NOMO-1 (cell line): ENCODE measurements at regions not wholly inside any gene's neighbourhood (a gene's known extent, or its start where the extent isn't known, plus 50 kb on each side); places are given as distances from the start of the nearest gene placed in this dataset.

Source experiments
- DNase-seq, 2 experiments: peaks; one replicate each; lab custom pipeline; 2025; ENCODE audit not compliant: unreplicated experiment in 2 of 2; lab: John Stamatoyannopoulos, UW

- no peak for DNase-seq
Measured at GRCh38 chr5:38207343-38207742, 51.0 kb upstream of the EGFLAM start.

GRCh38 chr5:38202741-38203140 lies 55.6 kb upstream of the EGFLAM start:
- DNase-seq, result no peak

DNA sequence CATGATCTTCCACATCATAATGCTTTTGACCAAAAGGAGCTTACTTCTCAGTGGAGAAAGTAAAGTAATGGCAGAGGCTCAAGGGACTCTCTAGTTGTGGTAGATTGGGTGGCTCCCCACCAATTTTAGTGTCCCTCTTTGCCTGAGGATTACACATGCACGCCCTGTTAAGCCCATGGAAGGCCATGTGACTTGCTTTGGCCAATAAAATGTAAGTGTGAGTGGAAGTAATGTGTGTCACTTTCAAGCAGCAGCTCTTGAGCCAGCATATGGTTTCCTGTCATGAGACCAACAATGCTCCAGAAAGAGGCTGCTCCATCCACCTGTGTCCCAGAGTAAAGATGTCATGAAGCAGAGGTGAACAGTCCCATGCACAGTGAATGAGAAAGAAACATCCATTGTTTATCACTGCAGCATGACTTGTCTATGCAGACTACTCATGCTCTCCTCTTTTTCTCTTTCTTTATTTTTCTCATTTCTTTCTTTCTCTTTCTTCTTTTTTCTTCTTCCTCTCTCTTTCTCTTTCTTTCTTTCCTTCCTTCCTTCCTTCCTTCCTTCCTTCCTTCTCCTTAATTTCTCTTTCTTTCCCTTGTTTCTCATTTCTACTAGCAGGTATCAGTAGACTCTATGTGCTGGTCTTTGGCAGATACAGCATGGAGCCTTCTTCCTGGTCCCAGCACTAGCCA lies 57.3 kb upstream of the EGFLAM start:
- DNase-seq, result no peak

DNA sequence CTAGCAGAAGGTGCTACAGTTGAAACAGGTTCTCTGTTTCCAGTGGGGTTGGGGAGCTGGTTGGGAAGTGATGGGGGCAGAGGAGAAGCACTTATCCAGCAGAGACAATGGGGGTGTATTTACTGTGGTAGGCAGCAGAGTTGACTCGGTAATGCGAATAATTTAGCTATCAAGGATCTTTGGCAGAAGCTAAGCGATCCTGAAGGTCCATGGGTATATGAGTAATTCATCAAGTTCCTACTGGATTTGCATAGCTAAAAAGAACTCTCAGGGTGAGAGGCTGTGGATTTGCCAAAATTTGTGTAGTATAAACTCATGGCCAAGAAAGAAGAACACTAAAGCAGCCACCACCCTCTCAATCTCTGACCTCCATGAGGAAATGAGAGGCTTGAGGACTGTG lies 61.2 kb upstream of the EGFLAM start:
- DNase-seq, result no peak

DNA sequence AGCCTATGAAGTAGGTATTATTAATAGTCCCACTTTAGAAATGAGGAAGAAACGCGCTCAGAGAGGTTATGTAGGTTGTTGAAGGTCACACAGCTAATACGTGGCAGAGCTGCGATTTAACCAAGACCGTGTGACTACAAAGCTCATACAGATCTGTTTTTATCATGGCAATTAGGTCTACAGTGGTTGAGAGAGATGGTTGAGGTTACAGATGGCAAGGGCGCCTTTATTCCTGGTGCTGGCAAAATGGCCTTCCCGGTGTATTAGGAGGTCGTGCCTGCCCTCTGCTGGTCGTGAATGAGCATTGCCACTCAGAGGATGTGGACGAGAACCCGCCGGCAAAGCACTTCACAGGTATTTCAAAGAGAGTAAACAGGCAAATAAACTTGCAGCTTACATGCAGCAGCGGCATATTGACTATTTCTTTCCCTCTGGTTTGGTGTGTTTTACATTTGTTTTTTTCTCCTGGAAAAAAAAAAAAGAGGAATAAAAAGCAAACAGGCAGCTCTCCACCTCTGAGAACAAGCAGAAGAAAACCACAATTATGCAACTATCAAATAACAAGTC lies 65.3 kb upstream of the EGFLAM start:
- peak; percentile 61 to 76 for DNase-seq

- DNase-seq, result no peak
Measured at GRCh38 chr5:38191693-38192092, 66.7 kb upstream of the EGFLAM start.

DNA sequence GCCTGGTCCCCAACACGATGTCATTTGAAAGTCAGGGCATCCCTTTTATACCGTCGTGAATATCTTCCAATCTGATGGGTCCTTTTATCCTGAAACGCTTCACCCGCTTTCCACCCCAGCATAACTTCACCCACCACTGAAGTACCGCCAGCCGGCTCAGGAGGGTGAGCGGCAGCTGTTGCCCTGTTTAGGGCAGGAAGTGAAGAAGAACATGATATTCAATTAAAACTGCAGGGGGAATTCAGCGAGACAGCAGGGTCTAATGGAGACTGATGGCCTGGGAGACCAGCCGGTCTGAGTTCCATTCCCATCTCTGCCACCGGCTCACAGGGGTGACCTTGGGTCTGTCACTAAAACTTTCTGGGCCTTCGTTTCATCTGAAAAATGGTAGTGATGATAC lies 68.2 kb upstream of the EGFLAM start:
- DNase-seq, result no peak

GRCh38 chr5:38189081-38189504 lies 69.3 kb upstream of the EGFLAM start:
- DNase-seq, result no peak

GRCh38 chr5:38188591-38188990 lies 69.8 kb upstream of the EGFLAM start:
- no peak for DNase-seq

GRCh38 chr5:38187532-38187931 lies 70.8 kb upstream of the EGFLAM start:
- DNase-seq, result no peak

DNA sequence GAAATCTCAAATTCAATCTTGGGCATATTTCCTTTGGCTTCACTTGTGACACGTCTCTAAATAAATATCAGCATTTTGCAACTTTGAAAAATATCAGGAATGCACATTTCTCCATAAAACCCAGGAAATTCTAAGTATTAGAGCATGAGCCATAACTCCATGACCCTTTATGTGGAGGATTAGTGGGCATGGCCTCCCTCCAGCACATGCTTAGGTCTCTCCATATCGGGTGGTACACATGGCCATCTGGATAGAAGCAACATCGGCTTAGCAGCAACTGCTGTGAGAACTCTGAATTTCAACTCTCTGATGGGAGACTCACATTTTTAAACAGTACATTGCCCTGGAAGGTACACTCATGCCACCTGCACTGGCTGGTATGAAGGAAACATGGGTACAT lies 73.7 kb upstream of the EGFLAM start:
- no peak for DNase-seq

DNA sequence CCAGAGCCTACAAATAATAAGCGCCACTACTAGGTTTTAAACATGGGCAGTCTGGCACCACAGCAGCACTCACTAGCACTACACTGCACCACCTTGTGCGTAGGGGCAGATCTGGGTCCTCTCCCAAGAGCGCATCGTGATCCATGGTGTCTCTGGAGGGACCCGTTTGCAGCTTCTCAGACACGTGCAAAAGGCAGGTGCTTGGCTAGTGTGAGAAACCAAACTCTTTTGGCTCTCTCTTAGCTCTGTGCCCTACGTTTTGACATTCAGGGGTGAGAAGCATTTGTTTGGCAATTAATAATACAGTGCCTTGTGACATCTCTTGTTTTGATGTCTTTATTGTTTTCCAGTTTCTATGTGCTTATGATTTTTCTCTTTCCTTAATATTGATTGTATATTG lies 75.4 kb upstream of the EGFLAM start:
- DNase-seq, result no peak

DNA sequence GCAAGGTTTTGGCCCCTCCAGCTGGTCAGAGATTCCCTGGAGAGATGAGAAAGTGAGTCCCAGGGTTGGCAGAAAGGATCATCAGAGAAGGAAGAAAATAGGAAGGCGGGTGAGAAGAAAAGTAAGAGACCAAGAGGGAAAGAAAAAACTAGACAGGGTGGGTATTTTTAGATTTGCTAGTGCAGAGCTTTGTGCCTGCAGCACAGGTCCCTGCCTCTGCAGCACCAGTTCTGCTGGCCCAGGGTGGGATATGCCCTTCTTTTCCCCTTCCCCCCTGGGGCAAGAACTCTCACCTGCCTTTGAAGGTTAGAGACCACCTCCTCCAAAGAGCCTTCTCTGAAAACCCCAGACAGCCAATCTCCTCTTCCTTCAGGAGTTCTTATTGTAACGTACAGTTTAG lies 90.3 kb upstream of the EGFLAM start:
- DNase-seq, result no peak

GRCh38 chr5:38167562-38167996 lies 90.8 kb upstream of the EGFLAM start:
- DNase-seq, result no peak

DNA sequence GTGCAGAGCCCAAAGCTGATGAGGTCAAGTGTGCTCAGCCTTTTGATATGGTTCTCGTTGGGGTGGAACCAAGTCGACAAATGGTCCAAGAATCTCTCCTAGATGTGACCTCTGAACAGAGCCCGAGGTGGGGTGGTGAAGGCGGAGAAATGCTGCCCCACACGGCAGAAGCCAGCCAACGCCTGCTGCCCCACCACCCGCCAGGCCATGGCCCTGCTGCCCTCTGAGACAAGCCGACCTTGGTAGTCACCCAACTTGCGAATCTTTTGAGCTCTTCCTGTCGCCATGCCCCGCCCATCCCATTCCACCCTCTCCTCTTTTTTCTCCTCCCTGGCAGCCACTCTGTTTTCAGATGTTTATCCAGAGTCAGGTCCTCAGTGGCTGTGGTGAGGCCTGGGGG lies 91.5 kb upstream of the EGFLAM start:
- DNase-seq, result no peak

DNA sequence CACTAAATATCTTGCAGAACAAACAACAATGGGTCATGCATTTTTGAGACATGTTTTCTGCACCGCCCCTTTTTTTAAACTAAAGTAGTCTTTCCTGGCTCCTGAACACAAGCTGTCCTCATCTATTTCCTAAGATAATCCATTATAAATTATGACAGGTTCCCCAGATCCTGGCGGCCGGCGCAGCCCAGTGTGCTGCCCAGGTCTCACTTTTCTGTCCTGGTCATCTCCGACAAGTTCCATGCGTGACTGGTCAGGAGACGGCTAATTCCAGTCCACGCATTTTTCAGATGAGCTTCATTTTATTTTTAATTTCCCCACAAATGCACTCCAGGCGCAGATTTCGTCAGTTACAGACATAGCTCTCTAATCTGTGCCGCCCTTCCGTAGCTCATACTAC lies 92.9 kb upstream of the EGFLAM start:
- no peak for DNase-seq

DNA sequence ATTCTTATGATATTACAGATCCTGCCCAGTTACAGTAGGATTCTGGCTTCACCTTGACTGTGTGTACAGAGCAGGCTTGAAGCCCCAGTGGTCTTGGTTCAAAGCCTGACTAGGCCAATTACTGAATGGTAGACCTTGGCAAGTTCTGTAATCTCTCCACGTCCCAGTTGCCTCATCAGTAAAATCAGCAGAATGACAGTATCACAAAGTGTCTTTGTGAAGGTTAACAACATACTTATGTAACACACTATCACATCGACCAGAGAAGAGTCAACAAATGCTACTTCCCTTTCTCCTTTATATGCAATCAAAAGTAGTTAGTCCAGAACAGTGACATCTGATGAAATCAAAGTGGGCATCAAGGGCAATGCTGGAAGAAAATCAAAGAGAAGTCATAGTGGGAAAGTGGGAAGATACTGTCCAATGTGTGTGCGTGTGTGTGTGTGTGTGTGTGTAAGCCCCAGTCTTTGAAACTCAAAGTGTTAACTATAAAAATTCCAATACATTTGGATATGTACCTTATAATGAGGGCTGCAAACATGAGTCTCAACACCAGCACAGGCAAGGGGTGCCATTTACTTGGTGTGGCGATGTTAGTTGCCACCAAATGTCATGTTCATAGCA lies 93.5 kb upstream of the EGFLAM start:
- no peak for DNase-seq

GRCh38 chr5:38163636-38164237 lies 94.6 kb upstream of the EGFLAM start:
- no peak for DNase-seq

GRCh38 chr5:38162625-38163024 lies 95.7 kb upstream of the EGFLAM start:
- DNase-seq, result no peak

DNA sequence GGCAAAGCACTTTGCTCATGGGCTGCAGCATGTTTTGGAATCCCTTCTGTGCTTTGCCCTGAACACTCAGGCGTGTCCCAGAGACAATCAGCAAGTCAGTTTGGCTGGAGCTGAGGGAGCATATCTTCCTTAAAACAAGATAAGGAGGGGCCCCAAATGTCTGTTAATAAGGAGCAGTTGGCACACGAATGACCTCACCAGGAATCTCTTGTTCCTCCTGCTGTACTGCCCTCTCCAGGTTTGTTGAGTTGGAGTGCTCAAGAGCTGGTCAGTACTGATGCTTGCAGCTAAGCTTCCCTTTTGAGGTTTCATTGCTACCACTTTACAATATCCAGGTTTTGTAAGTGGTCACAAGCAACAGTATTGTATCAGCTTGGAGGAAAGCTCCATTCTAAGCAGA lies 101.3 kb upstream of the EGFLAM start:
- DNase-seq, result no peak

- DNase-seq, result no peak
Measured at GRCh38 chr5:38154615-38155204, 103.6 kb upstream of the EGFLAM start.

DNA sequence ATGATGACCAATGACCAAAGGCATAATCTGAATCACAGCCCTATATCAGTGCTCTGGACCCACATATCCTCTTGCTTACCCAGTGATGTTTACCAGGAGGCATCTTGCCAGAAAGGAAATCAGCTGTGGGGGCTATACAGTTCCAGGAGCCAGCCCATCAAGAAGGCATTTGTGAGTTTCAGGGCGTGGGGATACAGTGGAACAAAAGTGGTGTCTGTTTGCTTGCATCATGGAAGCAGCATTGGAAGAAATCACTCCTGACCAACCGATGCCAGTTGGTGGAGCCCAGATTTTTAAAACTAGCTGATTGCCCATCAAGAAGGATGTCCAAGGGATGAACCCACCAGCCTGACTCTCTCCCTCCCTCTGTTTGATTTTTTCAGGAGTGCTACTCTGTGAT lies 106.5 kb upstream of the EGFLAM start:
- no peak for DNase-seq
